ENCODE measurements at regions not wholly inside any gene's neighbourhood (a gene's known extent, or its start where the extent isn't known, plus 50 kb on each side); places are given as distances from the start of the nearest gene placed in this dataset.

DNA sequence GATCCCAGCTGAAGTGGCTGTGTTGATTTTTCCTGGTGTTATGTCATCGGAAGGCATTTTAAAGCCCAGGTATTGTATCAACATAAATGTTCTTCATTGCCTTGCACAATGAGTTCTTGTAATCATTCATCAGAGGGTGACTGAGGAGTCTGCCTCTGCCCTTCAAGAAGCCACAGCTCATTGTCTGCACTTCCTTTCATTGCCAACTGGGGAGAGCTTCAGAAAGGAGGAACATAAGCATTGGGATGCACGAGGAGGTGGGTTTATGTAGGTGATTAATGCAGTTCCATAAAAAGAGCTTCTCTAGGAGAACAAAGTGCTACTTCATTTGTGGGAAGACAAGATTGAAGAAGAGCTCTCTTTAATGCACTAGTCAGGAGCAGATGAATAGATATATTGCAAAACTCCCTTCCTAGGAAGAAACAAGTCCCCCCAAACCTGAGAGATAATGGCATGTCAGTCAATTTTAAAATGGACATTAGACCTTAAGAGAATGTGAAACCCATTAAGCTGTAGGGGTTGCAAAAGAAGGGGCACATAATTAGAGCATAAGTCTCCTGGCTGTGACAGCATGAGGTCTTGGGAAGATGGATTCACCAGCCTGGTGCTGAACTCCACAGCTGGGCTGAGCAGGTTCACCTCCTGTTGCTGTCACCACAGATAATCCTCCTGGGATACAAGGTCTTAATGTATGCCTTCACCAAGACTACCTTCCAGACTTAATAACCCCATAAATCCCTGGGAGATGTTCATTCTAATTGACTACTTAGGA is 124.6 kb downstream of the BACH1 start:
- TF ChIP-seq, protein P1, sequence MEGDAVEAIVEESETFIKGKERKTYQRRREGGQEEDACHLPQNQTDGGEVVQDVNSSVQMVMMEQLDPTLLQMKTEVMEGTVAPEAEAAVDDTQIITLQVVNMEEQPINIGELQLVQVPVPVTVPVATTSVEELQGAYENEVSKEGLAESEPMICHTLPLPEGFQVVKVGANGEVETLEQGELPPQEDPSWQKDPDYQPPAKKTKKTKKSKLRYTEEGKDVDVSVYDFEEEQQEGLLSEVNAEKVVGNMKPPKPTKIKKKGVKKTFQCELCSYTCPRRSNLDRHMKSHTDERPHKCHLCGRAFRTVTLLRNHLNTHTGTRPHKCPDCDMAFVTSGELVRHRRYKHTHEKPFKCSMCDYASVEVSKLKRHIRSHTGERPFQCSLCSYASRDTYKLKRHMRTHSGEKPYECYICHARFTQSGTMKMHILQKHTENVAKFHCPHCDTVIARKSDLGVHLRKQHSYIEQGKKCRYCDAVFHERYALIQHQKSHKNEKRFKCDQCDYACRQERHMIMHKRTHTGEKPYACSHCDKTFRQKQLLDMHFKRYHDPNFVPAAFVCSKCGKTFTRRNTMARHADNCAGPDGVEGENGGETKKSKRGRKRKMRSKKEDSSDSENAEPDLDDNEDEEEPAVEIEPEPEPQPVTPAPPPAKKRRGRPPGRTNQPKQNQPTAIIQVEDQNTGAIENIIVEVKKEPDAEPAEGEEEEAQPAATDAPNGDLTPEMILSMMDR (IDR thresholded peaks at IDR 0.05): no peak
- no peak for TF ChIP-seq POLR2A (IDR thresholded peaks at IDR 0.05)

All from adrenal gland (tissue), 5 donors.